NT2/D1 (cell line): ENCODE measurements at regions not wholly inside any gene's neighbourhood (a gene's known extent, or its start where the extent isn't known, plus 50 kb on each side); places are given as distances from the start of the nearest gene placed in this dataset.

ENCODE experiments used
- SUZ12 ChIP-seq: IDR thresholded peaks from 2 replicates; pipeline ENCODE4 v1.6.1; 2011; ENCODE audit not compliant: insufficient read length, insufficient read depth; ENCODE audit errors: extremely low read depth
- ZNF274 ChIP-seq: IDR thresholded peaks from 2 replicates; pipeline ENCODE4 v1.6.1; 2011; ENCODE audit warnings: mild to moderate bottlenecking, low read depth, low read length

DNA sequence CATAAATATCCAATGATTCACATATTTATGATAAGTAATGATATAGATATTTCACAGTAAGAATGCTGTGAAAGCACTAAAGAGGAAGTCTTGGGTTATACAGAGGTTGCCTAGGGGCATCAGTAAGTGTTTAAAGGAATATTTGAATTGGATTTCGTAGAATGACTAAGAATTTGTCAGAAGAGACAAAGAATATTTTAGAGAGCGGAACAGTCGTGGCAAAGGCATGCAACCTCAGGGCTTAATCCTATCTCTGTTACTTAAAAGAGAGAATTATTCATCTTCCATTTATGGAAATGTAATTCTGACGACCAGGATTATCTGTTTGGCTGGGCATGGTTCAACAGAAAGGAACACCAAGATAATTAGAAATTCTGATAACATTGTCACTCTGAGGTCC, 171.9 kb upstream of the NR5A2 start:
- TF ChIP-seq ZNF274 = no peak
- no peak for TF ChIP-seq SUZ12
